D721Med (cell line): ENCODE measurements at regions not wholly inside any gene's neighbourhood (a gene's known extent, or its start where the extent isn't known, plus 50 kb on each side); places are given as distances from the start of the nearest gene placed in this dataset.

ENCODE experiments used
- DNase-seq: peaks from one replicate; pipeline ENCODE4 v3.0.0; 2011; ENCODE audit warnings: low spot score; ENCODE audit not compliant: insufficient read length
- FAIRE-seq: peaks from 2 replicates; lab custom pipeline; 2011; peaks lifted over from hg19 to GRCh38; lab: Jason Lieb, UNC
- CTCF ChIP-seq: IDR thresholded peaks from 2 replicates; pipeline ENCODE4 v1.5.1; 2012; ENCODE audit warnings: mild to moderate bottlenecking, control low read depth; ENCODE audit not compliant: insufficient read depth; ENCODE audit errors: missing control alignments

DNA sequence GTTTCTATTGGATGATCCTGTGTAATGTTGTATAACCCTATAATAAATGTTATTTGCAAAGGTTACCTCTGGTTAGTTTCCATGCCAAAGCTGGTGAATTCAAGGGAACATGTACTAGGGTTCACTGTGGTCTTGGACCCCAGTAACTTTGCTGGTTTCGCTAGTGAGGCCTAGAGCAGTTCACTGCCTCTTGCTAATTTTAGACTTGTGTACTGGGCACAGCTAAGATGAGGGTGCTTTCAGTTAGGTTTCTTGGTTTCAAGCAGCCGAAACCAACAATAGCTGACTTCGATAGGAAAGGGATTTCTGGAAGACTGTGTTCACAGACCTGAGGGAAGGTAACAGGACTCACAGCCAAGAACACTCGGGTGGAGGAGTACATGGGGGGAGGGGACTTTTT is 215.5 kb upstream of the BCOR start:
- FAIRE-seq, result no peak
- no peak for TF ChIP-seq CTCF
- DNase-seq, result no peak

DNA sequence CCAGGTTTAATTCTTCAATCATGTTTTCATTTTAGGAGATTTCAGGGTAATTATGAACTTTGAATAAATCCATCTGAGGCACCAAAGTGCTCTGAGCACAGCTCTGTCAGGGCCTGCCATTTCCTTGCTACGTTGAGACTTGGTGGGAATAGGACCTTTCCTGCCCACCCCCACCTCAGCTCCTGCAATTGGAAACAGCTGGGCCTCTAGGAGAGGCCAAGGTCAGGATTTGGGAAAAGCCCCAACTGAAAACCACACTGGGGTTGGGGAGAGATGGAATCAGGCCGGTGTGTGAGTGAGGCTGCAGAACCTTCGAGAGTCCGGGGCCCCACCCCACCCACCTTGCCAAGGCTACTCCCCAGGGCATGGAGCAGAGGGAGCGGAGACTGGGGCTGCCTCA is 212.7 kb upstream of the BCOR start:
- FAIRE-seq (no peak), DNase-seq (no peak)
- no peak for TF ChIP-seq CTCF

- TF ChIP-seq CTCF, result no peak
- FAIRE-seq (no peak), DNase-seq (no peak)
Observed at GRCh38 chrX:40310016-40310415, 212.3 kb upstream of the BCOR start.

DNA sequence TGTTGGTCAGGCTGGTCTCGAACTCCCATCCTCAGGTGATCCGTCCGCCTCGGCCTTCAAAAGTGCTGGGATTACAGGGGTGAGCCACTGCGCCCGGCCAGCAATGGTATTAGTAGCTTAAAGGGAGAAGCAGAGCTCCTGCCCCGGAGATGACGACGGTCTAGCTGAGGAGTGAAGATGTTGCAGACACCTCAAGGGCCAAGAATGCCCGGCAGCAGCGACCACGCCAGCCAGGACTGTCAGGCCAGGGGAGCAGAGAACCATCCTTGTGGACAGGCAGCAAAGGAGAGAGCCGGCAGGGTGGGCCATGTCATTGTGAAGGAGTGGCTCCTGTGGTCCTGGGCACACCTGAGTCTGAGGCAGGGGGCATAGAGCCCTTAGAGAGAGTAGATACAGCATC is 210.1 kb upstream of the BCOR start:
- TF ChIP-seq CTCF, result no peak
- DNase-seq (no peak), FAIRE-seq (no peak)

DNA sequence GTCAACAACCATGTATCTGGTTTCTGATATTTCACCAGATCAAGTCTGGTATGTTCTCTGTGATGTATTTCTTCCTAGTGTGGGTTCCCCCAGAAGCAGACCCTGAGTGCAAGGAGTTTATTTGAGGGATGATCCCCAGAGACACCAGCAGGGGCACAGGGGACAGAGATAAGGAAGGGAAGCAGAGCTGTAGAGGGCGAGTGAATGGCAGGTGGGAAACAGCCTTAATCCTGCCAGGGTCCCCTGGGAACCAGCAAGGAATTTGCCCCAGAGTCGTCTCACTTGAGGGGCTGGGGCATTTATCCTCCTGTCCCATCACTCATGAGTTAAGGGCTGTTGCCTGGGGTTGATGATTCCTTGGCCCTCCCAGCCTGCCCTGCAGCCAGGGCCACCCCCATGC is 206.4 kb upstream of the BCOR start:
- FAIRE-seq (no peak), DNase-seq (no peak)
- no peak for TF ChIP-seq CTCF

DNA sequence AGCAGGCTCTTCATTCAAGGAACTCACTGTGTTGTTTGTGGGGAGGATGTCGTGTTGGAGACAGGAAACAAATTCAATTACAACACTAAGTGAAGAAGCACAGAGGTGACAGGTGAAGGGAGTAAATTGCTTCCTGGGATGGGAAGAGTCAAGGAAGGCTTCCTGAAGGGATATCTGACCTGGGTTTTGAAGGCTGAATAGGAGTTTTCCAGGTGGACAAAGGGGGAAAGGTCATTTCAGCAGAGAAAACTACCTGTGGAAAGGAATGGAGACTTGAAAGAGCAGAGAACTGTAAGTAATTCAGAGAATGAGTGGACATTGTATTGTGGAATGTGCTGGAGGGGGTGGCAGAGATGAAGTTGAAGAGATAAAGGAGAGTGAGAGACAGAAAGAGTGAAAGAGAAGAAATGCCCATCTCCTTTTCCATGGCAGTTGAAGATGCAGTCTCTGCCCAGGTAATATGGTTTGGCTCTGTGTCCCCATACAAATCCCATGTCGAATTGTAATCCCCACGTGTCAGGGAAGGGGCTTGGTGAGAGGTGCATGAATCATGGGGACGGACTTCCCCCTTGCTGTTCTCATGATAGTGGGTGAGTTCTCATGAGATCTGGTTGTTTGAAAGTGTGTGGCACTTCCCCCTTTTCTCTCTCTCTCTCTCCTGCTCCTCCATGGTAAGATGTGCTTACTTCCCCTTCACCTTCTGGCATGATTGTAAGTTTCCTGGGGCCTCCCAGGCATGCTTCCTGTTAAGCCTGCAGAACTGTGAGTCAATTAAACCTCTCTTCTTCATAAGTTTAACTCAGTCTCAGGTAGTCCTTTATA is 205.7 kb upstream of the BCOR start:
- TF ChIP-seq CTCF, result no peak
- DNase-seq (no peak), FAIRE-seq (no peak)

GRCh38 chrX:40300286-40300890 is 202.6 kb upstream of the BCOR start:
- FAIRE-seq, result no peak
- DNase-seq, result no peak
- TF ChIP-seq CTCF, result no peak
